Dendritic cell treated with granulocyte-macrophage colony-stimulating factor and Interleukin-4, amounts not matched to agents 40 ng/mL and 50 ng/mL, for 4 days (primary cell): ENCODE measurements at regions not wholly inside any gene's neighbourhood (a gene's known extent, or its start where the extent isn't known, plus 50 kb on each side); places are given as distances from the start of the nearest gene placed in this dataset.
"Not testable (repeated sequence)": the region's sequence is repeated elsewhere in the genome, so short reads cannot be mapped to it uniquely, and the experiment has no call there.

Source experiments
- H3K27ac Mint-ChIP-seq: one replicate; pipeline ENCODE4 v1.8.0; 2022; ENCODE audit warnings: mild to moderate bottlenecking, mixed read lengths
- H3K27me3 Mint-ChIP-seq: one replicate; pipeline ENCODE4 v1.8.0; 2022; ENCODE audit warnings: mild to moderate bottlenecking, mixed read lengths
- H3K36me3 Mint-ChIP-seq: one replicate; pipeline ENCODE4 v1.8.0; 2022; ENCODE audit warnings: low read depth, mixed read lengths
- H3K4me1 Mint-ChIP-seq: one replicate; pipeline ENCODE4 v1.8.0; 2022; ENCODE audit warnings: low read depth, mixed read lengths
- H3K4me3 Mint-ChIP-seq: one replicate; pipeline ENCODE4 v1.8.0; 2022; ENCODE audit warnings: mild to moderate bottlenecking, moderate library complexity, mixed read lengths
- H3K9me3 Mint-ChIP-seq: one replicate; pipeline ENCODE4 v1.8.0; 2022; ENCODE audit warnings: mixed read lengths
- intact Hi-C: fragments of 100-400 bp; cut with micrococcal nuclease; formaldehyde crosslinking; loops from one replicate; pipeline ENCODE4 v1.15.0; 2022

GRCh38 chr15:23855947-23856346, 168.8 kb upstream of the NDN start:
- no peaks in the 10 kb centered on the region for H3K36me3 Mint-ChIP-seq
- intact Hi-C loops, result no loop called here
- H3K9me3 Mint-ChIP-seq, result no peaks in the 10 kb centered on the region
- no peak overlapping the region for H3K27ac Mint-ChIP-seq
- peaks cover 2% of the 10 kb centered on the region for H3K27me3 Mint-ChIP-seq
- H3K4me3 Mint-ChIP-seq, result no peak overlapping the region
- H3K4me1 Mint-ChIP-seq, result no peaks in the 10 kb centered on the region

DNA sequence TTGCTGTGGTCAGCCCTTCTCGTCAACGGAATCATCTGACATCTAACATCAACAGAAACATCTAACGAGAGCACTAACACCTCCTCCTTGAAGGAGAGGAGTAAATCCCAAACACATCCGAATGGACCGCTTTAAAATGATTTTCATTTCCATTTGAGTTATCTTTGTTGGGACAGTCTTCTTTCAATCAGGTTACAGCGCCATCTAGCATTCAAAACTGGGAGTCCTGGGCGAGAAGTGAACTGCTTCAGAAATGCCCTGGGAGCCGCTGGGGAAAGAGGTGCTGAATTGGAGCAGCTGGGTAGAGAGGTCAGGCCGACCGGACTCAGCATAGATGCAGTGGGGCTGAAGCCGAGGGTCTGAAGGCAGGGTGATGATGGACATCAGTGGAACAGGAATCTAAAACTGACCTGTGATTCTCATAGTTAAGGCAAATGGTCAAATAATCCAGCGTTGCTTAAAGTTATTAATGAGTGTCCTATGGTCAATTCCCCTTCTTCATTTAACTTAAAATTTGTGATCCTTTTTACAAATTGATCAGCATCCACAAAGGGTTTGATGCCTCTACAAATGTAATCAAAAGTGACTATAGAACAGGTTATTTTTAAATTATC, 170.0 kb upstream of the NDN start:
- H3K9me3 Mint-ChIP-seq, result no peaks in the 10 kb centered on the region
- no peak overlapping the region for H3K4me3 Mint-ChIP-seq
- no peaks in the 10 kb centered on the region for H3K4me1 Mint-ChIP-seq
- H3K27ac Mint-ChIP-seq, result no peak overlapping the region
- H3K36me3 Mint-ChIP-seq, result no peaks in the 10 kb centered on the region
- peaks cover 3% of the 10 kb centered on the region for H3K27me3 Mint-ChIP-seq
- intact Hi-C loops, result no loop called here

- H3K4me3 Mint-ChIP-seq, result no peak overlapping the region
- H3K4me1 Mint-ChIP-seq, result no peaks in the 10 kb centered on the region
- H3K27ac Mint-ChIP-seq, result no peak overlapping the region
- intact Hi-C loops, result no loop called here
- H3K36me3 Mint-ChIP-seq, result no peaks in the 10 kb centered on the region
- H3K27me3 Mint-ChIP-seq, result peaks cover 3% of the 10 kb centered on the region
- H3K9me3 Mint-ChIP-seq, result no peaks in the 10 kb centered on the region
Measured at GRCh38 chr15:23859008-23859407, 171.9 kb upstream of the NDN start.

- H3K36me3 Mint-ChIP-seq, result no peaks in the 10 kb centered on the region
- peaks cover 3% of the 10 kb centered on the region for H3K27me3 Mint-ChIP-seq
- H3K4me1 Mint-ChIP-seq, result no peaks in the 10 kb centered on the region
- intact Hi-C loops, result no loop called here
- H3K4me3 Mint-ChIP-seq, result no peak overlapping the region
- H3K9me3 Mint-ChIP-seq, result no peaks in the 10 kb centered on the region
- H3K27ac Mint-ChIP-seq, result no peak overlapping the region
Measured at GRCh38 chr15:23860290-23861245, 173.5 kb upstream of the NDN start.

- H3K4me1 Mint-ChIP-seq, result no peaks in the 10 kb centered on the region
- intact Hi-C loops, result no loop called here
- no peaks in the 10 kb centered on the region for H3K9me3 Mint-ChIP-seq
- no peak overlapping the region for H3K4me3 Mint-ChIP-seq
- H3K36me3 Mint-ChIP-seq, result no peaks in the 10 kb centered on the region
- H3K27me3 Mint-ChIP-seq, result peaks cover 8% of the 10 kb centered on the region
- H3K27ac Mint-ChIP-seq, result no peak overlapping the region
Measured at GRCh38 chr15:23866832-23867231, 179.7 kb upstream of the NDN start.

DNA sequence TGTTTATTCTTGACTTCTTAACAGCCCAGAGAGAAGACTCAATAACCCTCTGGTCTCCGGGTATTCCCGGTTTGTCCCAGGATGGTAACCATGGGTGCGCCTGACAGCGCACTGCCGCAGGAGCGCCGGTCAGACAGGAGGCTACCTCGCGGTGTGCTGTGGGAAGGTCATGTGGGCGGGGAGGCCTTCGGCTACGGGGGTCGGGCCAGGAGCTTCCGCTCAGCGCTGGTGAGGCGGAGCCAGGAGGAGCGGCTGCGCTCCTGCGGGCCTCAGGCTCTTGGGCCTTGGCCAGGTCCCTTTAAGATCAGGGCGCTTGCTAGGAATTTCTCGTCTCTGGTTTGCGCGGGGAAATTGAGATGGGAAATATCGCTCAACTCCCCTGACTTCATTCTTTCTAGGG, 182.3 kb upstream of the NDN start:
- H3K4me1 Mint-ChIP-seq, result no peaks in the 10 kb centered on the region
- no peaks in the 10 kb centered on the region for H3K36me3 Mint-ChIP-seq
- H3K9me3 Mint-ChIP-seq, result no peaks in the 10 kb centered on the region
- H3K27me3 Mint-ChIP-seq, result peaks cover 8% of the 10 kb centered on the region
- intact Hi-C loops, result no loop called here
- no peak overlapping the region for H3K27ac Mint-ChIP-seq
- H3K4me3 Mint-ChIP-seq, result no peak overlapping the region

GRCh38 chr15:23873613-23874012, 186.5 kb upstream of the NDN start:
- H3K4me1 Mint-ChIP-seq, H3K36me3 Mint-ChIP-seq, H3K4me3 Mint-ChIP-seq, H3K9me3 Mint-ChIP-seq, intact Hi-C loops, H3K27ac Mint-ChIP-seq, H3K27me3 Mint-ChIP-seq: not testable (repeated sequence)

GRCh38 chr15:23877502-23878412, 190.7 kb upstream of the NDN start:
- H3K9me3 Mint-ChIP-seq, result peaks cover 10% of the 10 kb centered on the region
- intact Hi-C loops, result no loop called here
- H3K4me1 Mint-ChIP-seq, result no peaks in the 10 kb centered on the region

DNA sequence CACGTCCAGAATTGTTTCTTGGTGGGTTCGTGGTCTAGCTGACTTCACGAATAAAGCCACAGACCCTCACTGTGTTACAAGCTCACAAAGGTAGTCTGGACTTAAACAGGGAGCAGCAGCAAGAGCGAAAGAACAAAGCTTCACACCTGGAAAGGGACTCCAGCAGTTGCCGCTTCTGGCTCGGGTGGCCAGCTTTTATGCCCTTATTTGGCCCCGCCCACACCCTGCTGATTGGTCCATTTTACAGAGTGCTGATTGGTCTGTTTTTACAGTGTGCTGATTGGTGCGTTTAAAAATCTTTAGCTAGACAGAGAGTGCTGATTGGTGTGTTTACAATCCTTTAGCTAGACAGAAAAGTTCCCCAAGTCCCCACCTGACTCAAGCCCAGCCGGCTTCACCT, 194.2 kb upstream of the NDN start:
- Mint-ChIP-seq H3K36me3 (no peaks in the 10 kb centered on the region), H3K4me3 (no peak overlapping the region), H3K27me3 (no peaks in the 10 kb centered on the region), H3K9me3 (peaks cover 10% of the 10 kb centered on the region), H3K4me1 (no peaks in the 10 kb centered on the region), H3K27ac (no peak overlapping the region)
- intact Hi-C loops, result no loop called here

More at GRCh38 chr15:23877502-23878412, 190.7 kb upstream of the NDN start:
- Mint-ChIP-seq H3K27ac (no peak overlapping the region), H3K4me3 (no peak overlapping the region), H3K36me3 (no peaks in the 10 kb centered on the region), H3K27me3 (no peaks in the 10 kb centered on the region)

GRCh38 chr15:23890218-23890617, 203.1 kb upstream of the NDN start:
- Mint-ChIP-seq H3K9me3 (peaks cover 9% of the 10 kb centered on the region), H3K27me3 (no peaks in the 10 kb centered on the region), H3K27ac (no peak overlapping the region), H3K4me1 (no peaks in the 10 kb centered on the region), H3K4me3 (no peak overlapping the region), H3K36me3 (no peaks in the 10 kb centered on the region)
- intact Hi-C loops, result no loop called here

GRCh38 chr15:23897091-23897490, 210.0 kb upstream of the NDN start:
- Mint-ChIP-seq H3K9me3 (peaks cover 18% of the 10 kb centered on the region), H3K4me1 (no peaks in the 10 kb centered on the region), H3K4me3 (no peak overlapping the region), H3K36me3 (no peaks in the 10 kb centered on the region), H3K27ac (no peak overlapping the region), H3K27me3 (peaks cover 2% of the 10 kb centered on the region)
- intact Hi-C loops, result no loop called here

DNA sequence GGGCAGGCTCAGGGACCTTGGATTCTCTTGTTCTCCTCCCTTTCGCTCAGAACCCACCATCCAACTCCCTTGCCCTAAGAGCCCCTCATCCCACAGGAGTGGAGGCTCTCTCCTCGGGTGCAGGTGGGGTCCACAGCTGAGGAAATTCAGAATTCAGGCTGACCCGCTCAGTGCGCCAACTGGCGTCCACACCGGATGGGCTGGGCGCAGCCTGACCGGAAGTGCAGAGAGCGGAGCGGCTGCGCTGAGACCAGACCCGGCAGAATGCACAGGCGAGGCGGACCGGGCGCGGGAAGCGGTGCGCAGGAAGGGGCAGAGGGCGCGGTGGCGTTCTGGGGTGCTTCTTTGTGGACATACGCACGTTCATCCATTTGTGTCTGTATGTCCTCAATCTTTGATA, 210.4 kb upstream of the NDN start:
- Mint-ChIP-seq H3K9me3 (peaks cover 18% of the 10 kb centered on the region), H3K4me3 (no peak overlapping the region), H3K4me1 (no peaks in the 10 kb centered on the region), H3K27me3 (peaks cover 2% of the 10 kb centered on the region), H3K36me3 (no peaks in the 10 kb centered on the region), H3K27ac (no peak overlapping the region)
- intact Hi-C loops, result no loop called here

DNA sequence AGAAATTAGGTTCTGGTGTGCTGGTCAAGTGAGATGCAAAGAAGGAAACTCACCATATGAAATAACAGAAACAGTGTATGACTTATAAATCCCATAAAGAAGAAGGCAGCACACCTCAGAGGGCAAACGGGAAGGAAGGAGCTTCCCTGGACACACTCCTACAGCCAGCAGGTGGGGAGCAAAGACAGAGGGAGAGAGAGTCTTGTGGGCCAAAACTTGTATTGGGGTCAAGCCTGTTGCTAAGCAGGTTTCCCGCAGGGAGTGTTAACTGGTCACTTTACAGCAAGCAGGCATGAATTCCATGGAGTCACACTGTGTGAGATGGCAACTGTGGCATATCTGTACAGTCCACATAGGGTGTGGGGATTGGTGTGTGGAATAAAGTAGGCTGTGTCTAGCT, 222.9 kb upstream of the NDN start:
- intact Hi-C loops, result no loop called here

GRCh38 chr15:23912191-23912590, 225.1 kb upstream of the NDN start:
- intact Hi-C loops, result no loop called here
- Mint-ChIP-seq H3K36me3 (no peaks in the 10 kb centered on the region), H3K27me3 (no peaks in the 10 kb centered on the region), H3K9me3 (no peaks in the 10 kb centered on the region), H3K27ac (no peak overlapping the region), H3K4me3 (no peak overlapping the region), H3K4me1 (no peaks in the 10 kb centered on the region)

More for the DNA sequence above, 222.9 kb upstream of the NDN start:
- Mint-ChIP-seq H3K27ac (no peak overlapping the region), H3K4me3 (no peak overlapping the region), H3K4me1 (no peaks in the 10 kb centered on the region), H3K9me3 (peaks cover 6% of the 10 kb centered on the region), H3K27me3 (no peaks in the 10 kb centered on the region), H3K36me3 (no peaks in the 10 kb centered on the region)
